ENCODE measurements at regions not wholly inside any gene's neighbourhood (a gene's known extent, or its start where the extent isn't known, plus 50 kb on each side); places are given as distances from the start of the nearest gene placed in this dataset.

DNA sequence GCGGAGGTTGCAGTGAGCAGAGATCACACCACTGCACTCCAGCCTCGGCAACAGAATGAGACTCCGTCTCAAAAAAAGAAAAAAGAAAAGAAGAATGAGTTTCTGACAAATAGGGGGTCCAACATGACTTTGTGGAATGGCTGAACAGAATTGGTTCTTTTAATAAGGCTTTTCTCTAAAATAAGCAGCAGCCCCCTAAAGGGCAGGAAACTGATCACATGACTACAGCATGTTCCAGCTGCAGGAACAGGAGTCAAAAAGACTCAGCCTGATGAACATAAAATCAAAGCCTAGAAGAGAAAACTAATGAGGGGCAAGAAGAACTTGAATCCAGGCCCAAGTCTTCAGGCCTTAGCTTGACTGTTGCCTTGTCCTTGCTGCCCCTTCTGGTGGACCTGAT lies 89.7 kb upstream of the ARRDC4 start:
- no peak overlapping the region for H3K4me3 ChIP-seq
- no peaks in the 10 kb centered on the region for H3K4me1 ChIP-seq
- TF ChIP-seq, protein P1, sequence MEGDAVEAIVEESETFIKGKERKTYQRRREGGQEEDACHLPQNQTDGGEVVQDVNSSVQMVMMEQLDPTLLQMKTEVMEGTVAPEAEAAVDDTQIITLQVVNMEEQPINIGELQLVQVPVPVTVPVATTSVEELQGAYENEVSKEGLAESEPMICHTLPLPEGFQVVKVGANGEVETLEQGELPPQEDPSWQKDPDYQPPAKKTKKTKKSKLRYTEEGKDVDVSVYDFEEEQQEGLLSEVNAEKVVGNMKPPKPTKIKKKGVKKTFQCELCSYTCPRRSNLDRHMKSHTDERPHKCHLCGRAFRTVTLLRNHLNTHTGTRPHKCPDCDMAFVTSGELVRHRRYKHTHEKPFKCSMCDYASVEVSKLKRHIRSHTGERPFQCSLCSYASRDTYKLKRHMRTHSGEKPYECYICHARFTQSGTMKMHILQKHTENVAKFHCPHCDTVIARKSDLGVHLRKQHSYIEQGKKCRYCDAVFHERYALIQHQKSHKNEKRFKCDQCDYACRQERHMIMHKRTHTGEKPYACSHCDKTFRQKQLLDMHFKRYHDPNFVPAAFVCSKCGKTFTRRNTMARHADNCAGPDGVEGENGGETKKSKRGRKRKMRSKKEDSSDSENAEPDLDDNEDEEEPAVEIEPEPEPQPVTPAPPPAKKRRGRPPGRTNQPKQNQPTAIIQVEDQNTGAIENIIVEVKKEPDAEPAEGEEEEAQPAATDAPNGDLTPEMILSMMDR (IDR thresholded peaks at IDR 0.05 in 4 of 5, conservative IDR thresholded peaks at IDR 0.05 in 1 of 5) = no peak
- no peak for TF ChIP-seq POLR2A (IDR thresholded peaks at IDR 0.05)
- in situ Hi-C loops (cut with MboI; ENCODE audit: low sequenced_read_pairs in 4 of 4) = no loop called here
- H3K36me3 ChIP-seq = no peaks in the 10 kb centered on the region
- H3K27ac ChIP-seq = no peak overlapping the region
- ATAC-seq (no peak), DNase-seq (no peak)
- no peaks in the 10 kb centered on the region for H3K9me3 ChIP-seq
- intact Hi-C loops (cut with DNase I; ENCODE audit: low total_unique reads) = no loop called here
- no peaks in the 10 kb centered on the region for H3K27me3 ChIP-seq

DNA sequence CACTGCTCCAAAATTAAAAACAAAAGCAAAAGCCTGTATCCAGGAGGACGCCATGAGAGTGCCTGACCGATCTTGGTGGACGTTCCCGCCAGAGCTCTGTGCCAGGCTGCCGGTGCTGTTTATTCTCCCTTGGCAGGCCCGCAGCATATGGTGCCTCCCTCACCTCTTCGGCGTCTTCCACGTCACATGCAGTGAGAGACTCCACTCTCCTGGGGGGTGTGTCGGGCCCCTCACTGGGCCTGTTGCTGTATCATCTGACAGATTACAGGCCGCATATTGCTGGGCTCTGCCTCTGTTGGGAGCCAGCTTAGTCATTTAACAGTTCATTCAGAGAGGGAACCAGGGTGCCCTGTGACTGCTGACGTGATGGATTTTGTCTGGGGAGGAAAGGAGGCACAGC lies 86.4 kb upstream of the ARRDC4 start:
- in situ Hi-C loops (cut with MboI; ENCODE audit: low sequenced_read_pairs in 4 of 4) (no loop called here), intact Hi-C loops (cut with DNase I; ENCODE audit: low total_unique reads) (no loop called here)
- Histone ChIP-seq H3K36me3 (no peaks in the 10 kb centered on the region), H3K4me3 (no peak overlapping the region), H3K9me3 (no peaks in the 10 kb centered on the region), H3K4me1 (no peaks in the 10 kb centered on the region), H3K27me3 (no peaks in the 10 kb centered on the region), H3K27ac (no peak overlapping the region)
- DNase-seq (no peak), ATAC-seq (no peak)
- TF ChIP-seq POLR2A (IDR thresholded peaks at IDR 0.05) = no peak
- TF ChIP-seq, protein P1 (IDR thresholded peaks at IDR 0.05 in 4 of 5, conservative IDR thresholded peaks at IDR 0.05 in 1 of 5) = no peak

DNA sequence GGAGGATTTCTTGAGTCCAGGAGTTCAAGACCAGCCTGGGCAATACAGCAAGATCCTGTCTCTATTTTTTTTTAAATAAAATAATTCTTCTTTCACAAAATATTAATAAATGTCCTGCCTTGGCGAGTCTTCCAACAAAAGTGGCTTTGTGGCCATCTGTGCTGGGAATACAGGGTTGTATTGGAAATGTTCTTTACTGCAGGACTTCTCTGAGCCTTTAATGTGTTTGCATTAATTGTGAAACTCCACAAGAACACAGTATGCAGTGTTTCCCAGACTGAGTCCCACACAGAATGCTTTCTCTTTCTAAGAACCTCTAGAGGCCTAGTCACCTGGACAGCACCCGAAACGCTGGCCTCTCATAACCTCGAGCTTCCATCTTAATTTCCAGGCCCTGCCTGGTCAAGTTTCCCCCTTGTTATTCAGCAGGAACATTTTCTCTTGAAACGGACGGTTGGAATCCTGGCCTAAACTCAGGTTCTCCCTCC lies 85.4 kb upstream of the ARRDC4 start:
- intact Hi-C loops (cut with DNase I; ENCODE audit: low total_unique reads) = no loop called here
- Histone ChIP-seq H3K4me3 (no peak overlapping the region), H3K4me1 (no peaks in the 10 kb centered on the region), H3K36me3 (no peaks in the 10 kb centered on the region), H3K27me3 (no peaks in the 10 kb centered on the region), H3K9me3 (no peaks in the 10 kb centered on the region), H3K27ac (no peak overlapping the region)
- ATAC-seq = no peak
- TF ChIP-seq POLR2A (IDR thresholded peaks at IDR 0.05) = no peak
- DNase-seq = no peak
- in situ Hi-C loops (cut with MboI; ENCODE audit: low sequenced_read_pairs in 4 of 4) = no loop called here

DNA sequence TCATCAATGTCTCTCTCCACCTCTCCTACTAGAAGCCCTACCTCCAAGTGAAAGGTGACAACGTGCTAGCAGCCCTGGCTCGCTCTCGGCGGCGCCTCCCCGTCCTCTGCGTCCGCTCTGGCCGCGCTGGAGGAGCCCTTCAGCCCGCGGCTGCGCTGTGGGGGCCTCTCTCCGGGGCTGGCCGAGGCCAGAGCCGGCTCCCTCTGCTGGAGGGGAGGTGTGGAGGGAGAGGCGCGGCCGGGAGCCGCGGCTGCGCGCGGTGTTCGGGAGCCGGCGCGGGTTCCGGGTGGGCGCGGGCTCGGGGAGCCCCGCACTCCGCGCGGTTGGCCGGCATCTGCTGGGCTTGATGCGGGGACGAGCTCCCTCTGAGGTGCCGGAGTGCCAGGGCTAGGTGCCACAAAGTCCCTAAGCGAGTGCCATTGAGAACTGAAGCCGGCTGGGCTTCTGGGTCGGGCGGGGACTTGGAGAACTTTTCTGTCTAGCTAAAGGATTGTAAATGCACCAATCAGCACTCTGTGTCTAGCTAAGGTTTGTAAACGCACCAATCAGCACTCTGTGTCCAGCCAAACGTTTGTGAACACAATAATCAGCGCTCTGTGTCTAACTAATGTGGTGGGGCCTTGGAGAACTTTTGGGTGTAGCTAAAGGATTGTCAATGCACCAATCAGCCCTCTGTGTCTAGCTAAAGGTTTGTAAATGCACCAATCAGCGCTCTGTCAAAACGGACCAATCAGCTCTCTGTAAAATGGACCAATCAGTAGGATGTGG lies 84.8 kb upstream of the ARRDC4 start:
- Histone ChIP-seq H3K4me3 (no peak overlapping the region), H3K27me3 (no peaks in the 10 kb centered on the region), H3K9me3 (no peaks in the 10 kb centered on the region), H3K4me1 (no peaks in the 10 kb centered on the region), H3K36me3 (no peaks in the 10 kb centered on the region), H3K27ac (no peak overlapping the region)
- in situ Hi-C loops (cut with MboI; ENCODE audit: low sequenced_read_pairs in 4 of 4) (no loop called here), intact Hi-C loops (cut with DNase I; ENCODE audit: low total_unique reads) (no loop called here)
- TF ChIP-seq, protein P1 (IDR thresholded peaks at IDR 0.05 in 4 of 5, conservative IDR thresholded peaks at IDR 0.05 in 1 of 5) = no peak
- no peak for TF ChIP-seq POLR2A (IDR thresholded peaks at IDR 0.05)
- no peak for ATAC-seq
- DNase-seq = no peak

DNA sequence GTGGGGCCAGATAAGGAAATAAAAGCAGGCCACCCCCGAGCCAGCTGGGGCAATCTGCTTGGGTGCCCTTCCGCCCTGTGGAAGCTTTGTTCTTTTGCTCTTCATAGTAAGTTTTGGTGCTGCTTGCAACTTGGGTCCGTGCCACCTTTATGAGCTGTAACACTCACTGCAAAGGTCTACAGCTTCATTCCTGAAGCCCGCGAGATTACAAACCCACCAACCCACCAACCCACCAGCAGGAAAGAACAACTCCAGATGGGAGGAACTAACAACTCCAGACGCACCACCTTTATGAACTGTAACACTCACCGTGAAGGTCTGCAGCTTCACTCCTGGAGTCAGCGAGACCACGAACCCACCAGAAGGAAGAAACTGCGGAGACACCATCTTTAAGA lies 84.2 kb upstream of the ARRDC4 start:
- TF ChIP-seq, protein P1 (IDR thresholded peaks at IDR 0.05 in 4 of 5, conservative IDR thresholded peaks at IDR 0.05 in 1 of 5) = no peak
- no peak for TF ChIP-seq POLR2A (IDR thresholded peaks at IDR 0.05)
- in situ Hi-C loops (cut with MboI; ENCODE audit: low sequenced_read_pairs in 4 of 4) = no loop called here
- ATAC-seq = no peak

More for the DNA sequence above, 84.2 kb upstream of the ARRDC4 start:
- intact Hi-C loops (cut with DNase I; ENCODE audit: low total_unique reads) = no loop called here
- Histone ChIP-seq H3K27ac (no peak overlapping the region), H3K4me1 (no peaks in the 10 kb centered on the region), H3K36me3 (no peaks in the 10 kb centered on the region), H3K27me3 (no peaks in the 10 kb centered on the region), H3K4me3 (no peak overlapping the region), H3K9me3 (no peaks in the 10 kb centered on the region)
- DNase-seq = no peak

All from gastrocnemius medialis (tissue), 4 donors.